Esophagus muscularis mucosa (tissue), 4 donors: ENCODE measurements at regions not wholly inside any gene's neighbourhood (a gene's known extent, or its start where the extent isn't known, plus 50 kb on each side); places are given as distances from the start of the nearest gene placed in this dataset.

Experiments
- EP300 ChIP-seq: sonication (generic); formaldehyde crosslinking; IDR thresholded peaks from one replicate; pipeline ENCODE4 v1.6.1; 2017; ENCODE audit warnings: antibody characterized with exemption
- POLR2A ChIP-seq: fragments of 450-650 bp; IDR thresholded peaks from one replicate; pipeline ENCODE4 v1.6.1; 2017; ENCODE audit warnings: antibody characterized with exemption, moderate library complexity, mild to moderate bottlenecking, low read depth
- POLR2AphosphoS5 ChIP-seq, 2 donors: sonication (generic); formaldehyde crosslinking; IDR thresholded peaks; one replicate each; pipeline ENCODE4 v1.6.1; 2017; ENCODE audit warnings: antibody characterized with exemption in 2 of 2
- TF ChIP-seq, protein P1 (sequence below), 3 experiments: fragments of 200-600 bp in 2 of 3; fragments of 450-650 bp in 1 of 3; sonication (generic) in 2 of 3; IDR thresholded peaks; one replicate each; pipeline ENCODE4 v1.5.1; 2017 to 2019; ENCODE audit warnings: antibody characterized with exemption in 3 of 3, mild to moderate bottlenecking in 2 of 3, moderate library complexity in 1 of 3

DNA sequence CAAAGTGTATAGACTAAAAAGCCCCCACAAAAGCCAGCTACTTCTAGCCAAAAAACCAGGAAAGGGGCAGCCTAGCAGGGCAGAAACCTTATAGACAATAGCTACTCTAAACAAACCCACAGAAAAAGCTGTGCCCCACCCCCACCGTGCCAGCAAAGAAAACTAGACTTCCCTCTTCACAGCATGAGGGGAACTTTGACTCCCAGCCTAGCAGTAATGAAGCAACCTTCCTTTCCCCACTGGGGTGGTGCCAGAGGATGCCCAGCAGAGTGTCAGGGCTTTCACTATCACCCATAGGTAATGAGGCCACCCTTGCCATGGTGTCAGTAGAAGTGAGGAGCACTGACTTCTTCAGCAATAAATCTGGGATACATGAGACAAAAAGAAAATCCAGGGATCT is 99.0 kb upstream of the LGSN start:
- no peak for TF ChIP-seq POLR2A
- no peak for TF ChIP-seq EP300
- TF ChIP-seq, protein P1, sequence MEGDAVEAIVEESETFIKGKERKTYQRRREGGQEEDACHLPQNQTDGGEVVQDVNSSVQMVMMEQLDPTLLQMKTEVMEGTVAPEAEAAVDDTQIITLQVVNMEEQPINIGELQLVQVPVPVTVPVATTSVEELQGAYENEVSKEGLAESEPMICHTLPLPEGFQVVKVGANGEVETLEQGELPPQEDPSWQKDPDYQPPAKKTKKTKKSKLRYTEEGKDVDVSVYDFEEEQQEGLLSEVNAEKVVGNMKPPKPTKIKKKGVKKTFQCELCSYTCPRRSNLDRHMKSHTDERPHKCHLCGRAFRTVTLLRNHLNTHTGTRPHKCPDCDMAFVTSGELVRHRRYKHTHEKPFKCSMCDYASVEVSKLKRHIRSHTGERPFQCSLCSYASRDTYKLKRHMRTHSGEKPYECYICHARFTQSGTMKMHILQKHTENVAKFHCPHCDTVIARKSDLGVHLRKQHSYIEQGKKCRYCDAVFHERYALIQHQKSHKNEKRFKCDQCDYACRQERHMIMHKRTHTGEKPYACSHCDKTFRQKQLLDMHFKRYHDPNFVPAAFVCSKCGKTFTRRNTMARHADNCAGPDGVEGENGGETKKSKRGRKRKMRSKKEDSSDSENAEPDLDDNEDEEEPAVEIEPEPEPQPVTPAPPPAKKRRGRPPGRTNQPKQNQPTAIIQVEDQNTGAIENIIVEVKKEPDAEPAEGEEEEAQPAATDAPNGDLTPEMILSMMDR (IDR thresholded peaks at IDR 0.05): no peak
- no peak for TF ChIP-seq POLR2AphosphoS5 (IDR thresholded peaks at IDR 0.05)
